ENCODE measurements at regions not wholly inside any gene's neighbourhood (a gene's known extent, or its start where the extent isn't known, plus 50 kb on each side); places are given as distances from the start of the nearest gene placed in this dataset.

DNA sequence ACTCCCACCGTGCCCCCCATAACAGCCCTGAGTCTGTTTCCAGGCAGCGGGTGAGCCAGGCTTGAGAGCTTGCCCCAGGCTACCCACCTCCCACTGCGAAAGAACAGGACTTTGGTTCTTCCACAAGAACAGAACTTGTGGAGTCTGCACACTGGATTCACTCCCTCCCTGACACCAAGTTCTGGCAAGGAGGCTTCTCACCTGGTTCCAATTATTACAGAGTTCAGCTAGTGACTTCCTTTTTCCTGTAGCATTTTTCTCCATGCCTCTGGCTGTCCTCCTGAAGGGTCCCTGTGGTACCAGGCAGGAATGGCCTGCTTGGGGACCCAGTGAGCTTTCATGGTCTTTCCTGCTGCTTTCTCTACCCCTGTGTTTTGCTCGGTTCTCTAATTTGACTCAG, 208.6 kb upstream of the SFRP2 start:
- TF ChIP-seq, protein P1, sequence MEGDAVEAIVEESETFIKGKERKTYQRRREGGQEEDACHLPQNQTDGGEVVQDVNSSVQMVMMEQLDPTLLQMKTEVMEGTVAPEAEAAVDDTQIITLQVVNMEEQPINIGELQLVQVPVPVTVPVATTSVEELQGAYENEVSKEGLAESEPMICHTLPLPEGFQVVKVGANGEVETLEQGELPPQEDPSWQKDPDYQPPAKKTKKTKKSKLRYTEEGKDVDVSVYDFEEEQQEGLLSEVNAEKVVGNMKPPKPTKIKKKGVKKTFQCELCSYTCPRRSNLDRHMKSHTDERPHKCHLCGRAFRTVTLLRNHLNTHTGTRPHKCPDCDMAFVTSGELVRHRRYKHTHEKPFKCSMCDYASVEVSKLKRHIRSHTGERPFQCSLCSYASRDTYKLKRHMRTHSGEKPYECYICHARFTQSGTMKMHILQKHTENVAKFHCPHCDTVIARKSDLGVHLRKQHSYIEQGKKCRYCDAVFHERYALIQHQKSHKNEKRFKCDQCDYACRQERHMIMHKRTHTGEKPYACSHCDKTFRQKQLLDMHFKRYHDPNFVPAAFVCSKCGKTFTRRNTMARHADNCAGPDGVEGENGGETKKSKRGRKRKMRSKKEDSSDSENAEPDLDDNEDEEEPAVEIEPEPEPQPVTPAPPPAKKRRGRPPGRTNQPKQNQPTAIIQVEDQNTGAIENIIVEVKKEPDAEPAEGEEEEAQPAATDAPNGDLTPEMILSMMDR (IDR thresholded peaks at IDR 0.05; ENCODE audit: insufficient read depth, low read length, poor library complexity, severe bottlenecking), result no peak
- no peaks in the 10 kb centered on the region for H3K36me3 ChIP-seq (ENCODE audit: control insufficient read depth, insufficient read depth, low read length)

DNA sequence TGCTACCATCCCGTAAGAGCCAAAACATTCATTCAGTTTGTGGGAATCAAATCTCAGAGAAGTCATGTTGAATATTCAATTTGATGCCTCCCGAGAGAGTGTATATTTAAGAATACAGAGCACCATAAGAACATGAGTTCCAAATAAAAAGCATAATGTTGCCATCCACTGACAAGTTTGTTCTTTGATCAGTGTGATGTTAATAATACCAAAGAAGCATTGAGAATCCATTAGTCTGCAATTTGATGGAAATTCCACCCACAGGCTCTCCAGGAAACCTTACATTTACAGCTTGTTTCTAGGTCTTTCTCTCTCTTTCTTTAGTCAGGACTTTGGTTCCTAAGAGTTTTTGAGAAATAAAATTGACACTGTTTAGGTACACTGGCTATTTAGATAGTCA, 200.6 kb upstream of the SFRP2 start:
- TF ChIP-seq, protein P1 (IDR thresholded peaks at IDR 0.05; ENCODE audit: insufficient read depth, low read length, poor library complexity, severe bottlenecking), result no peak
- Histone ChIP-seq H3K4me3 (replicated peaks; ENCODE audit: low read depth, low read length) (no peak overlapping the region), H3K36me3 (ENCODE audit: control insufficient read depth, insufficient read depth, low read length) (no peaks in the 10 kb centered on the region), H3K27me3 (replicated peaks; ENCODE audit: control insufficient read depth, insufficient read depth, low read length) (no peaks in the 10 kb centered on the region)
- DNase-seq (ENCODE audit: extremely low read depth, insufficient read length), result no peak

More for the DNA sequence above, 208.6 kb upstream of the SFRP2 start:
- no peak overlapping the region for H3K4me3 ChIP-seq (replicated peaks; ENCODE audit: low read depth, low read length)
- no peak for DNase-seq (ENCODE audit: extremely low read depth, insufficient read length)
- no peaks in the 10 kb centered on the region for H3K27me3 ChIP-seq (replicated peaks; ENCODE audit: control insufficient read depth, insufficient read depth, low read length)

DNA sequence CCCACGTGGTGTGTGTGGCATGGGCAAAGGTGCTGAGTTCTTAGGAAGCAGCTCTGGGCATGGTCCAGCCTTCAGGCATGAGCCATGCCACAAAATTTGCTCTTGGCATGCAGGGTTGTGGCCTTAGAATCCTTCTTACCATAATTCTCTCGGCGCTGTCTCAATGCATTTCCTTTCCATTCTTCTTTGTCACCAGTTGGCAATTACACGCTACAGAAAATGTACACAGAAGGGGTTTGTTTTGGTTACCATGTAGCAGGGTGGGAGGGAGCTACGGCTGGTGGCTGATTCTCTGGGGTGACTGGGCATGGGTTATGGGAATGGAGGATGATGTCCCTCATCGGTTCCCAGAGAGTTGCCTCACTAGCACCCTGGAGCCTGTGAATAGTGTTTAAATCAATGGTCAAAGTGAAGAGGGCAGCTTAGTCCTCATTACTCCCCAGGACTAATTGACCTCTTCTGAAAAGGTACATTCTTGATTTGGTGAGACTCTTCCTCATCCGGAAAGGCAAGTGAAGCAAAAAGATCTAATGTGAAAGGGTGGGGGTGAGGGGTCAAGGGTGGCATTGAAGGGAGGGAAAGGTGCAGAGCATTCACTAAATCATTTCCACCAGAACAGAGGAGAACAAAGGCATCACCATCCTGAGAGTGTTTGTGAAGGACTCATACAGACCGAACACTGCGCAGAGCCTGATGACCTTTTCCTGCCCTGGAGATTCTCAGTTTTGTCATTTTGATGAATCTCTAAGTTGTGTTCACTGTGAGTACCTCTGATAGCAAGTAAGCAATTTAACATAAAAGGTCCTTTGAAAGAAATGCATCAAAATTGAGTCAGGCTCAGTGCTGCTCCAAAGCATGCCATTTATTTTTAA, 199.8 kb upstream of the SFRP2 start:
- TF ChIP-seq, protein P1 (IDR thresholded peaks at IDR 0.05; ENCODE audit: insufficient read depth, low read length, poor library complexity, severe bottlenecking), result no peak
- no peak overlapping the region for H3K4me3 ChIP-seq (replicated peaks; ENCODE audit: low read depth, low read length)
- no peaks in the 10 kb centered on the region for H3K36me3 ChIP-seq (ENCODE audit: control insufficient read depth, insufficient read depth, low read length)
- H3K27me3 ChIP-seq (replicated peaks; ENCODE audit: control insufficient read depth, insufficient read depth, low read length), result no peaks in the 10 kb centered on the region
- no peak for DNase-seq (ENCODE audit: extremely low read depth, insufficient read length)

DNA sequence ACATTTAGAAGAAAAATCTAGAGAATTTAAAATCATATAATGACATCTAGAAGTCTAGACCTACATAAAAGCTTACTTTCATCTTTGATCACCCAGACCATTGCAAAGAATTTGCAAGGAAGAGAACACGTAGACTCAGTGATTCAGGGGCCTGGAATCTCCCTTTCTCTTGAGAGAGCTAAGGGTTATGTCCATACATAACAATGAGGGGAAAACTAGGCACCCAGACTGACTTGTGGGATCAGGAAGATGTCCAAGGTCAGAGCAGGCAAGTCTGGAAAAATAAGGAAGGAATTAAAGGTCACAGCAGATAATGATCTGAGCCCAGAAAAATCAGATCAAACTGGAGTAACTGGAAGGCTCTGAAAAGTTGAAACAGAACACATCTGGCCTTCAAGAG, 198.4 kb upstream of the SFRP2 start:
- no peak overlapping the region for H3K4me3 ChIP-seq (replicated peaks; ENCODE audit: low read depth, low read length)
- no peaks in the 10 kb centered on the region for H3K27me3 ChIP-seq (replicated peaks; ENCODE audit: control insufficient read depth, insufficient read depth, low read length)
- TF ChIP-seq, protein P1 (IDR thresholded peaks at IDR 0.05; ENCODE audit: insufficient read depth, low read length, poor library complexity, severe bottlenecking), result no peak
- no peak for DNase-seq (ENCODE audit: extremely low read depth, insufficient read length)
- no peaks in the 10 kb centered on the region for H3K36me3 ChIP-seq (ENCODE audit: control insufficient read depth, insufficient read depth, low read length)

DNA sequence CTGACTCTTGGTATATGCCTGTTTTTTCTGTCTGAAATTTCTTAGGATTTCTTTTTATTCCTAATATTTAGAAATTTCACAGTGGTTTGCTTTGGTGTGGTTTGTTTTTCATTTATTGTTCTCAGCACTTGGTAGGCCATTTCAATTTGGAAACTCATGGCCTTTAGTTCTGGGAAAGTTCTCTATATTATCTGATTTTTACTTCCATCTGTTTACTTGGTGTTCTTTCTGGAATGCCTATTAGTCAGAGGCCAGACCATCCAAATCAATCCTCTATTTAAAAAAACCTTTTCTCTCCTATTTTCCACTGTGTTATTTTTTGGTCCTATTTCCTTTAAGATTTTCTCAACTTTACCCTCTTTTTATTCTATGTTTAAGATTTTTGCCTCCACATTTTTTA, 188.1 kb upstream of the SFRP2 start:
- Histone ChIP-seq H3K27me3 (replicated peaks; ENCODE audit: control insufficient read depth, insufficient read depth, low read length) (no peaks in the 10 kb centered on the region), H3K36me3 (ENCODE audit: control insufficient read depth, insufficient read depth, low read length) (no peaks in the 10 kb centered on the region), H3K4me3 (replicated peaks; ENCODE audit: low read depth, low read length) (no peak overlapping the region)
- TF ChIP-seq, protein P1 (IDR thresholded peaks at IDR 0.05; ENCODE audit: insufficient read depth, low read length, poor library complexity, severe bottlenecking), result no peak
- no peak for DNase-seq (ENCODE audit: extremely low read depth, insufficient read length)

Data from GM06990 (cell line).